B cell (primary cell): ENCODE measurements at regions not wholly inside any gene's neighbourhood (a gene's known extent, or its start where the extent isn't known, plus 50 kb on each side); places are given as distances from the start of the nearest gene placed in this dataset.

ENCODE experiments used
- ATAC-seq: fragments of 200-7000 bp; cut with Tn5 transposase; one replicate; pipeline ENCODE4 v1.10.0; 2021; ENCODE audit warnings: low read depth, mild to moderate bottlenecking, moderate number of reproducible peaks, moderate library complexity
- CTCF ChIA-PET: fragments of 350-600 bp; sonication (Branson Sonifier 250); formaldehyde crosslinking; loops from one replicate; lab custom pipeline; 2021; ENCODE audit warnings: antibody characterized with exemption, inconsistent platforms; lab: Charles Lee
- POLR2A ChIA-PET: fragments of 350-600 bp; sonication (Branson Sonifier 250); formaldehyde crosslinking; loops from one replicate; lab custom pipeline; 2021; ENCODE audit warnings: antibody characterized with exemption; lab: Charles Lee
- DNase-seq: peaks from one replicate; pipeline ENCODE4 v3.0.0; 2013
- H2AFZ ChIP-seq: 2 replicates; pipeline ENCODE4 v1.6.1; 2012; ENCODE audit warnings: mild to moderate bottlenecking, low read depth, low read length; ENCODE audit not compliant: insufficient read depth, poor library complexity, severe bottlenecking
- H3K27ac ChIP-seq, 2 donors: 1 replicate in 1 of 2; 2 replicates in 1 of 2; pipeline ENCODE4 v1.5.1; 2012 to 2013; ENCODE audit warnings: low read length in 2 of 2, mild to moderate bottlenecking in 2 of 2, moderate library complexity in 1 of 2
- H3K27me3 ChIP-seq, 4 experiments: fragments of 200-600 bp in 1 of 4; sonication (generic) in 1 of 4; replicated peaks in 1 of 4; 1 replicate in 2 of 4; 2 replicates in 2 of 4; pipeline versions ENCODE4 v1.6.1 to v1.7.0; 2013 to 2016; ENCODE audit warnings: low read length in 3 of 4, mild to moderate bottlenecking in 2 of 4, mixed read lengths in 1 of 4, moderate library complexity in 1 of 4; ENCODE audit not compliant: insufficient read depth in 4 of 4, control insufficient read depth in 3 of 4; ENCODE audit errors: control extremely low read depth in 1 of 4
- H3K36me3 ChIP-seq, 2 experiments: replicated peaks in 1 of 2; 1 replicate in 1 of 2; 2 replicates in 1 of 2; pipeline versions ENCODE4 v1.6.1 to v1.7.1; 2013; ENCODE audit warnings: low read length in 1 of 2; ENCODE audit not compliant: insufficient read depth in 2 of 2, control insufficient read depth in 1 of 2; ENCODE audit errors: control extremely low read depth in 1 of 2, extremely low read depth in 1 of 2
- H3K4me1 ChIP-seq, 2 donors: fragments of 200-600 bp in 1 of 2; sonication (generic) in 1 of 2; 1 replicate in 1 of 2; 2 replicates in 1 of 2; pipeline versions ENCODE4 v1.5.1 to v1.6.1; 2013 to 2017; ENCODE audit warnings: low read length in 2 of 2; ENCODE audit not compliant: control insufficient read depth in 2 of 2, insufficient read depth in 2 of 2
- H3K4me2 ChIP-seq: replicated peaks from 2 replicates; pipeline ENCODE3; 2012; ENCODE audit warnings: mild to moderate bottlenecking, low read depth, low read length; ENCODE audit not compliant: poor library complexity, severe bottlenecking
- H3K4me3 ChIP-seq, 5 experiments: fragments of 200-600 bp in 1 of 5; sonication (generic) in 1 of 5; 1 replicate in 3 of 5; 2 replicates in 2 of 5; pipeline versions ENCODE4 v1.5.1 to v1.7.0; 2011 to 2016; ENCODE audit warnings: low read length in 4 of 5, mild to moderate bottlenecking in 4 of 5, low read depth in 2 of 5, control low read depth in 1 of 5, moderate library complexity in 1 of 5; ENCODE audit not compliant: insufficient read depth in 1 of 5; ENCODE audit errors: control extremely low read depth in 1 of 5, extremely low read depth in 1 of 5
- H3K79me2 ChIP-seq: fragments of 200-600 bp; sonication (generic); one replicate; pipeline ENCODE4 v1.6.0; 2016; ENCODE audit warnings: low read length; ENCODE audit not compliant: control insufficient read depth, insufficient read depth
- H3K9ac ChIP-seq: fragments of 200-600 bp; sonication (generic); 2 replicates; pipeline ENCODE4 v1.6.1; 2017; ENCODE audit warnings: mild to moderate bottlenecking, low read length, moderate library complexity
- H3K9me3 ChIP-seq, 3 donors: one replicate each; pipeline versions ENCODE4 v1.6.1 to v1.7.1; 2013; ENCODE audit warnings: low read length in 2 of 3; ENCODE audit not compliant: control insufficient read depth in 2 of 3, insufficient read depth in 1 of 3; ENCODE audit errors: control extremely low read depth in 1 of 3
- H4K20me1 ChIP-seq: 2 replicates; pipeline ENCODE4 v1.6.0; 2012; ENCODE audit warnings: mild to moderate bottlenecking, low read length; ENCODE audit not compliant: insufficient read depth, control insufficient read depth, poor library complexity, severe bottlenecking
- H3K27ac Mint-ChIP-seq: one replicate; pipeline ENCODE4 v1.8.0; 2021; ENCODE audit warnings: mixed read lengths
- H3K27me3 Mint-ChIP-seq: one replicate; pipeline ENCODE4 v1.8.0; 2021; ENCODE audit warnings: mixed read lengths
- H3K4me1 Mint-ChIP-seq: one replicate; pipeline ENCODE4 v1.8.0; 2021; ENCODE audit warnings: mixed read lengths
- H3K4me3 Mint-ChIP-seq: one replicate; pipeline ENCODE4 v1.8.0; 2021; ENCODE audit warnings: mixed read lengths
- H3K9me3 Mint-ChIP-seq: one replicate; pipeline ENCODE4 v1.8.0; 2022; ENCODE audit warnings: mixed read lengths; ENCODE audit not compliant: insufficient read depth
- EZH2 ChIP-seq: IDR thresholded peaks from 2 replicates; pipeline ENCODE4 v1.6.1; 2012; ENCODE audit warnings: borderline replicate concordance, low read depth, mild to moderate bottlenecking, moderate library complexity, low read length; ENCODE audit not compliant: insufficient read depth, poor library complexity, severe bottlenecking
- WGBS: methylation state at CpG from one replicate; pipeline ENCODE4 v1.1.5; 2013; ENCODE audit warnings: missing lambda C conversion rate; ENCODE audit not compliant: insufficient coverage; 5-methylcytosine and 5-hydroxymethylcytosine counted together
- intact Hi-C: fragments of 100-400 bp; cut with micrococcal nuclease; formaldehyde crosslinking; loops from one replicate; pipeline ENCODE4 v1.10.0; 2022
- TF ChIP-seq, protein P1 (sequence below): fragments of 200-600 bp; IDR thresholded peaks from one replicate; pipeline ENCODE4 v1.8.0; 2022; ENCODE audit warnings: antibody characterized with exemption, mild to moderate bottlenecking

DNA sequence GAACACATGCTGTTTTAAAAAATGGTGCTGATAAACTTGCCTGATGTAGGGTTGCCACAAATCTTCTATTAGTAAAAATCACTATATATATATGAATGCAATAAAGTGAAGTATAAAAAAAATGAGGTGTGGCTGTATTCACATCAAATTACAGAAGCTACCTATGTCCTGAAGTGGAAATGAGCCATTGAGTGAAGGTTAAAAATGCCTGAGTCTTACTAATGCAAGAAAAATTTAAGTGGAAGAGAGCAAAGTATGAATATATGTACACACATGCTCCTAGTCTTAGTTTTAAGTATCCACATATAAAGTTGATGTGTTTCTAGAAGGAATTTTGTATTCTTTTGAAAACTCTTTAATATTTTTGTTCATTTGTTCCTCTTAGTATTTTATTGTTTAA is 808.3 kb upstream of the MAN1A1 start:
- no peaks in the 10 kb centered on the region for H3K27me3 ChIP-seq
- ChIA-PET CTCF (no interaction called here), POLR2A (no interaction called here)
- H3K4me3 ChIP-seq, result no peak overlapping the region
- H3K4me1 ChIP-seq, result no peaks in the 10 kb centered on the region
- no peaks in the 10 kb centered on the region for H4K20me1 ChIP-seq
- ATAC-seq (no peak), DNase-seq (no peak)
- no peaks in the 10 kb centered on the region for H3K9me3 ChIP-seq
- TF ChIP-seq, protein P1, sequence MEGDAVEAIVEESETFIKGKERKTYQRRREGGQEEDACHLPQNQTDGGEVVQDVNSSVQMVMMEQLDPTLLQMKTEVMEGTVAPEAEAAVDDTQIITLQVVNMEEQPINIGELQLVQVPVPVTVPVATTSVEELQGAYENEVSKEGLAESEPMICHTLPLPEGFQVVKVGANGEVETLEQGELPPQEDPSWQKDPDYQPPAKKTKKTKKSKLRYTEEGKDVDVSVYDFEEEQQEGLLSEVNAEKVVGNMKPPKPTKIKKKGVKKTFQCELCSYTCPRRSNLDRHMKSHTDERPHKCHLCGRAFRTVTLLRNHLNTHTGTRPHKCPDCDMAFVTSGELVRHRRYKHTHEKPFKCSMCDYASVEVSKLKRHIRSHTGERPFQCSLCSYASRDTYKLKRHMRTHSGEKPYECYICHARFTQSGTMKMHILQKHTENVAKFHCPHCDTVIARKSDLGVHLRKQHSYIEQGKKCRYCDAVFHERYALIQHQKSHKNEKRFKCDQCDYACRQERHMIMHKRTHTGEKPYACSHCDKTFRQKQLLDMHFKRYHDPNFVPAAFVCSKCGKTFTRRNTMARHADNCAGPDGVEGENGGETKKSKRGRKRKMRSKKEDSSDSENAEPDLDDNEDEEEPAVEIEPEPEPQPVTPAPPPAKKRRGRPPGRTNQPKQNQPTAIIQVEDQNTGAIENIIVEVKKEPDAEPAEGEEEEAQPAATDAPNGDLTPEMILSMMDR, result no peak
- TF ChIP-seq EZH2, result no peak
- no peak overlapping the region for H3K27ac Mint-ChIP-seq
- H3K4me1 Mint-ChIP-seq, result no peaks in the 10 kb centered on the region
- no peak overlapping the region for H3K9ac ChIP-seq
- H3K4me3 Mint-ChIP-seq, result no peak overlapping the region
- H3K79me2 ChIP-seq, result no peaks in the 10 kb centered on the region
- no peak overlapping the region for H2AFZ ChIP-seq
- no peaks in the 10 kb centered on the region for H3K27me3 Mint-ChIP-seq
- no peak overlapping the region for H3K4me2 ChIP-seq
- intact Hi-C loops, result no loop called here
- no peak overlapping the region for H3K27ac ChIP-seq
- H3K36me3 ChIP-seq, result no peaks in the 10 kb centered on the region
- H3K9me3 Mint-ChIP-seq, result no peaks in the 10 kb centered on the region

DNA sequence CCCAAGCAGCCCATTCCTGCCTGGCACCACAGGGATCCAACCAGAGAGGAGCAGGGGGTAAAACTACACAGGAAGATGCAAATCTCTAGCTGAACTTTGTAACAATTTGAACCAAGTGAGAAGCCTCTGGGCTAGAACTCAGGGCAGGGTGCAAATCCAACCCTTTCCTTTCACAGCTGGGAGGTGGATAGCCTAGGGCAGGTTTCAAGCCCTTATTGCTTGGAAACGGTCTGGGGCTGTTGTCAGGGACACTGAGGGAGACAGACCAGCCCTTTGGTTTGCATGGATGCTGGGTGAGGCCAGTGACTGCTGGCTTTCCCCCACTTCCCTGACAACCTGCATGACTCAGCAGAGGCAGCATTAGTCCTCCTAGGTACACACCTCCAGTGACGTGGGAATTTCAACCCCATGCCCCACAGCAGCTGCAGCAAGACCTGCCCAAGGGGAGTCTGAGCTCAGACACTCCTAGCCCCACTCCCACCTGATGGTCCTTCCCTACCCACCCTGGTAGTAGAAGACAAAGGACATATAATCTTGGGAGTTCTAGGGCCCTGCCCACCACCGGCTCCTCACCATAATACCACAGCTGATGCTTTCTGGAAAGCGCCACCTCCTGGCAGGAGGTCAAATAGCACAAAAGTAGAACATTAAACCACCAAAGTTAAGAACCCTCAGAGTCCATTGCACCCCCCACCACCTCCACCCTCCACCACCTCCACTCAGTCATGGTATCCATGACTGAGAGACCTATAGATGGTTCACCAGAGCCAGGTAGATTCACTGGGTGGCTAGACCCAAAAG is 797.7 kb upstream of the MAN1A1 start:
- ChIA-PET POLR2A (no interaction called here), CTCF (no interaction called here)
- no peaks in the 10 kb centered on the region for H3K36me3 ChIP-seq
- no peak overlapping the region for H3K27ac ChIP-seq
- no peaks in the 10 kb centered on the region for H3K27me3 ChIP-seq
- no peak for ATAC-seq
- no peaks in the 10 kb centered on the region for H3K79me2 ChIP-seq
- H3K9ac ChIP-seq, result no peak overlapping the region
- no peak for TF ChIP-seq EZH2
- no peak overlapping the region for H3K27ac Mint-ChIP-seq
- no peak for DNase-seq
- H3K4me3 Mint-ChIP-seq, result no peak overlapping the region
- 90% methylated on average over 3 of the region's 4 CpGs for WGBS
- no peaks in the 10 kb centered on the region for H4K20me1 ChIP-seq
- peaks cover 0 to 10% (median 3%) of the 10 kb centered on the region in 3 donors for H3K9me3 ChIP-seq
- H3K4me3 ChIP-seq, result no peak overlapping the region
- H2AFZ ChIP-seq, result no peak overlapping the region
- no peaks in the 10 kb centered on the region for H3K27me3 Mint-ChIP-seq
- H3K4me2 ChIP-seq, result no peak overlapping the region
- H3K9me3 Mint-ChIP-seq, result peaks cover 16% of the 10 kb centered on the region
- H3K4me1 Mint-ChIP-seq, result peaks cover 12% of the 10 kb centered on the region
- intact Hi-C loops, result no loop called here
- no peaks in the 10 kb centered on the region for H3K4me1 ChIP-seq
